Panc1 (cell line): ENCODE measurements at regions not wholly inside any gene's neighbourhood (a gene's known extent, or its start where the extent isn't known, plus 50 kb on each side); places are given as distances from the start of the nearest gene placed in this dataset.

Experiments used
- ATAC-seq: fragments of 200-7000 bp; cut with Tn5 transposase; 2 replicates; pipeline ENCODE4 v1.9.1; 2020; ENCODE audit warnings: mild to moderate bottlenecking, moderate library complexity
- BruUV-seq: library from RNA; stranded (reverse); fragments of 400-500 nt; replicated peaks from 2 replicates; lab custom pipeline; 2021; lab: Mats Ljungman, UMichigan
- CTCF ChIA-PET: fragments of 300-600 bp; sonication (Branson Sonifier 250); formaldehyde crosslinking; loops from one replicate; lab custom pipeline; 2022; ENCODE audit warnings: antibody characterized with exemption; lab: Charles Lee
- POLR2A ChIA-PET: fragments of 300-600 bp; sonication (Branson Sonifier 250); formaldehyde crosslinking; loops from one replicate; lab custom pipeline; 2022; ENCODE audit warnings: antibody characterized with exemption; lab: Charles Lee
- DNase-seq: peaks from one replicate; pipeline ENCODE4 v3.0.0-alpha.2; 2010; ENCODE audit warnings: low read depth, low spot score
- H3K27ac ChIP-seq: 2 replicates; pipeline ENCODE4 v1.5.1; 2011; ENCODE audit warnings: mild to moderate bottlenecking, low read length, inconsistent platforms
- H3K27me3 ChIP-seq: fragments of 200-500 bp; sonication (Bioruptor generic); 2 replicates; pipeline ENCODE4 v1.6.0; 2014; ENCODE audit warnings: low read length, inconsistent platforms; ENCODE audit not compliant: control insufficient read depth, insufficient read depth
- H3K36me3 ChIP-seq: fragments of 200-500 bp; sonication (Bioruptor generic); 2 replicates; pipeline ENCODE4 v1.5.1; 2014; ENCODE audit warnings: inconsistent platforms, mild to moderate bottlenecking, low read length, moderate library complexity; ENCODE audit not compliant: control insufficient read depth, insufficient read depth
- H3K4me1 ChIP-seq: 2 replicates; pipeline ENCODE4 v1.5.1; 2011; ENCODE audit warnings: inconsistent platforms, mild to moderate bottlenecking, low read length, moderate library complexity; ENCODE audit not compliant: control insufficient read depth, insufficient read depth
- H3K4me3 ChIP-seq, 2 experiments: 2 replicates each; pipeline ENCODE4 v1.5.1; 2011 to 2012; ENCODE audit warnings: low read depth in 2 of 2, low read length in 2 of 2, mild to moderate bottlenecking in 2 of 2, inconsistent platforms in 1 of 2, moderate library complexity in 1 of 2
- H3K9me3 ChIP-seq: fragments of 200-500 bp; sonication (Bioruptor generic); 2 replicates; pipeline ENCODE4 v1.5.1; 2014; ENCODE audit warnings: low read depth, mild to moderate bottlenecking, inconsistent platforms, low read length, moderate library complexity; ENCODE audit not compliant: control insufficient read depth, insufficient read depth
- POLR2AphosphoS5 ChIP-seq: IDR thresholded peaks from 2 replicates; pipeline ENCODE4 v1.6.1; 2012; ENCODE audit warnings: mild to moderate bottlenecking, low read depth, low read length, moderate library complexity
- SIN3A ChIP-seq: IDR thresholded peaks from 2 replicates; pipeline ENCODE4 v1.6.1; 2012; ENCODE audit warnings: low read depth, mild to moderate bottlenecking, low read length, moderate library complexity, borderline replicate concordance; ENCODE audit not compliant: insufficient read depth
- TCF7L2 ChIP-seq: IDR thresholded peaks from 2 replicates; pipeline ENCODE4 v1.6.1; 2011; ENCODE audit warnings: mild to moderate bottlenecking, low read depth, low read length, inconsistent platforms
- in situ Hi-C: cut with HindIII; loops from 2 replicates; pipeline ENCODE4 v1.10.0; 2016; ENCODE audit warnings: low sequenced_read_pairs, low pct_unique_long_range_greater_than_20kb
- intact Hi-C: fragments of 100-400 bp; cut with micrococcal nuclease; formaldehyde crosslinking; loops from one replicate; pipeline ENCODE4 v1.10.0; 2022; ENCODE audit not compliant: unreplicated experiment
- TF ChIP-seq, protein P1 (sequence below), 2 experiments: IDR thresholded peaks; 2 replicates each; pipeline ENCODE4 v1.6.1; 2011 to 2012; ENCODE audit warnings: low read depth in 2 of 2, control low read depth in 1 of 2, low read length in 1 of 2, mild to moderate bottlenecking in 1 of 2, moderate library complexity in 1 of 2; ENCODE audit not compliant: insufficient read depth in 1 of 2
- TF ChIP-seq, protein P2 (sequence below): fragments of 450-650 bp; IDR thresholded peaks from 2 replicates; pipeline ENCODE4 v1.5.1; 2017; ENCODE audit warnings: mild to moderate bottlenecking

DNA sequence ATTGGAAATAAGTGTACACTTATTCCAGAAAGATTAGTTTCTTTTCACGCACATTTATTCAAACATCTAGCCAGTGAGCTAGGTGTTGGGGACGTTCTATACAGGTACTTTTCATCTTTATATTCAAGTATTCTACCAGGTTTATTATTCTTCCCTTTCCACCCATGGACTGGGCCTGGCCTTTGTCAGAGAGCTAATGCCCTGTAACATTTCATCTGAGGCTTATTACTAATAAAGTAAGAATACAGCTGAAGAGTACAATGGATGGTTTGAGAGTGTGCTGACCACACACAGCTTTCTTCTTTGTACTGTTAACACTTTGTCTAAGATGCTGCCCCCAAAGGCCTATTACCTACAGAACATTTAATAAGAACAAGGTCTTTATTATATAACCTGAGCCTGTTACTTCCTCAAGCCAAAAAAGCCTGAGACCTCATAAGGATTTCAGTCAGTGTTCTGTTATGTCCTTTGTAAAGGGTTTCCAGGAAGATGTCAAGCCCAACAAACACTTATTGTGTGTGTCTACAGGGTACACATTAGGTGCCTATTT is 93.5 kb downstream of the ZNF608 start:
- peaks cover 88% of the 10 kb centered on the region for H3K4me1 ChIP-seq
- intact Hi-C loops, result loop anchor here (10.0 kb wide), 1 partner anchor 752 kb away; no protein-coding TSS in a partner anchor

DNA sequence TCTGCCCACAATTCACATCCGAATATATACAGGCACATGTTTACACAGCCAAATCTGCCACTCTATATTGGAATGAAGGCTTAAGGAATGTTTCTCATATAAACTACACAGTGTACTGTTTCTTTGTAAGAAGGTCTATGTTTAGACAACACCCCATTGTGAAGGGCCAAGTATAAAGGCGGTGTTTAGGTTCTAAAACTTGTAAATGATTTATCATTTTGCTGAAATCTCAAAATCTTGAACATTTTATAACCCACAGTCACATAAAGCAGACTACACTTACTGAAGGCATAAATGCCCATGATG is 94.0 kb downstream of the ZNF608 start:
- TSS peak; percentile 81 for BruUV-seq
- POLR2A ChIA-PET, result no interaction called here
- TF ChIP-seq POLR2AphosphoS5 (no peak), SIN3A (no peak), TCF7L2 (peak; percentile 76)
- TF ChIP-seq, protein P1, sequence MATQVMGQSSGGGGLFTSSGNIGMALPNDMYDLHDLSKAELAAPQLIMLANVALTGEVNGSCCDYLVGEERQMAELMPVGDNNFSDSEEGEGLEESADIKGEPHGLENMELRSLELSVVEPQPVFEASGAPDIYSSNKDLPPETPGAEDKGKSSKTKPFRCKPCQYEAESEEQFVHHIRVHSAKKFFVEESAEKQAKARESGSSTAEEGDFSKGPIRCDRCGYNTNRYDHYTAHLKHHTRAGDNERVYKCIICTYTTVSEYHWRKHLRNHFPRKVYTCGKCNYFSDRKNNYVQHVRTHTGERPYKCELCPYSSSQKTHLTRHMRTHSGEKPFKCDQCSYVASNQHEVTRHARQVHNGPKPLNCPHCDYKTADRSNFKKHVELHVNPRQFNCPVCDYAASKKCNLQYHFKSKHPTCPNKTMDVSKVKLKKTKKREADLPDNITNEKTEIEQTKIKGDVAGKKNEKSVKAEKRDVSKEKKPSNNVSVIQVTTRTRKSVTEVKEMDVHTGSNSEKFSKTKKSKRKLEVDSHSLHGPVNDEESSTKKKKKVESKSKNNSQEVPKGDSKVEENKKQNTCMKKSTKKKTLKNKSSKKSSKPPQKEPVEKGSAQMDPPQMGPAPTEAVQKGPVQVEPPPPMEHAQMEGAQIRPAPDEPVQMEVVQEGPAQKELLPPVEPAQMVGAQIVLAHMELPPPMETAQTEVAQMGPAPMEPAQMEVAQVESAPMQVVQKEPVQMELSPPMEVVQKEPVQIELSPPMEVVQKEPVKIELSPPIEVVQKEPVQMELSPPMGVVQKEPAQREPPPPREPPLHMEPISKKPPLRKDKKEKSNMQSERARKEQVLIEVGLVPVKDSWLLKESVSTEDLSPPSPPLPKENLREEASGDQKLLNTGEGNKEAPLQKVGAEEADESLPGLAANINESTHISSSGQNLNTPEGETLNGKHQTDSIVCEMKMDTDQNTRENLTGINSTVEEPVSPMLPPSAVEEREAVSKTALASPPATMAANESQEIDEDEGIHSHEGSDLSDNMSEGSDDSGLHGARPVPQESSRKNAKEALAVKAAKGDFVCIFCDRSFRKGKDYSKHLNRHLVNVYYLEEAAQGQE (IDR thresholded peaks at IDR 0.05; ENCODE audit: insufficient read depth in 1 of 2, low read depth in 2 of 2, low read length in 1 of 2), result no peak
- TF ChIP-seq, protein P2, sequence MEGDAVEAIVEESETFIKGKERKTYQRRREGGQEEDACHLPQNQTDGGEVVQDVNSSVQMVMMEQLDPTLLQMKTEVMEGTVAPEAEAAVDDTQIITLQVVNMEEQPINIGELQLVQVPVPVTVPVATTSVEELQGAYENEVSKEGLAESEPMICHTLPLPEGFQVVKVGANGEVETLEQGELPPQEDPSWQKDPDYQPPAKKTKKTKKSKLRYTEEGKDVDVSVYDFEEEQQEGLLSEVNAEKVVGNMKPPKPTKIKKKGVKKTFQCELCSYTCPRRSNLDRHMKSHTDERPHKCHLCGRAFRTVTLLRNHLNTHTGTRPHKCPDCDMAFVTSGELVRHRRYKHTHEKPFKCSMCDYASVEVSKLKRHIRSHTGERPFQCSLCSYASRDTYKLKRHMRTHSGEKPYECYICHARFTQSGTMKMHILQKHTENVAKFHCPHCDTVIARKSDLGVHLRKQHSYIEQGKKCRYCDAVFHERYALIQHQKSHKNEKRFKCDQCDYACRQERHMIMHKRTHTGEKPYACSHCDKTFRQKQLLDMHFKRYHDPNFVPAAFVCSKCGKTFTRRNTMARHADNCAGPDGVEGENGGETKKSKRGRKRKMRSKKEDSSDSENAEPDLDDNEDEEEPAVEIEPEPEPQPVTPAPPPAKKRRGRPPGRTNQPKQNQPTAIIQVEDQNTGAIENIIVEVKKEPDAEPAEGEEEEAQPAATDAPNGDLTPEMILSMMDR, result no peak
- CTCF ChIA-PET, result no interaction called here
- H3K4me1 ChIP-seq, result peaks cover 83% of the 10 kb centered on the region
- DNase-seq, result no peak
- in situ Hi-C loops, result no loop called here
- no peaks in the 10 kb centered on the region for H3K27me3 ChIP-seq
- intact Hi-C loops, result loop anchor here (10.0 kb wide), 1 partner anchor 752 kb away; no protein-coding TSS in a partner anchor
- H3K36me3 ChIP-seq, result no peaks in the 10 kb centered on the region
- H3K27ac ChIP-seq, result peak overlapping the region; percentile 100
- H3K4me3 ChIP-seq, result peak overlapping the region in 1 of 2 experiments; percentile 65; a peak in 1 of 4 replicates
- no peak for ATAC-seq
- no peaks in the 10 kb centered on the region for H3K9me3 ChIP-seq

More for the DNA sequence above, 93.5 kb downstream of the ZNF608 start:
- DNase-seq (no peak), ATAC-seq (no peak)
- ChIA-PET CTCF (no interaction called here), POLR2A (no interaction called here)
- TF ChIP-seq TCF7L2, result no peak
- TF ChIP-seq, protein P2, result no peak
- no peak for TF ChIP-seq POLR2AphosphoS5
- TF ChIP-seq SIN3A, result no peak
- TF ChIP-seq, protein P1 (IDR thresholded peaks at IDR 0.05; ENCODE audit: insufficient read depth in 1 of 2, low read depth in 2 of 2, low read length in 1 of 2), result no peak
- BruUV-seq, result no TSS peak
- Histone ChIP-seq H3K27ac (peak overlapping the region; percentile 100), H3K9me3 (no peaks in the 10 kb centered on the region), H3K27me3 (no peaks in the 10 kb centered on the region), H3K36me3 (no peaks in the 10 kb centered on the region), H3K4me3 (no peak overlapping the region)
- in situ Hi-C loops, result no loop called here
